RWPE1 (cell line): ENCODE measurements at regions not wholly inside any gene's neighbourhood (a gene's known extent, or its start where the extent isn't known, plus 50 kb on each side); places are given as distances from the start of the nearest gene placed in this dataset.

ENCODE experiments used
- CTCF ChIA-PET: fragments of 350-600 bp; sonication (Branson Sonifier 250); formaldehyde crosslinking; extraction: SDS; loops from one replicate; lab custom pipeline; 2021; lab: Yijun Ruan, JAX
- POLR2A ChIA-PET: fragments of 400-600 bp; formaldehyde crosslinking; extraction: SDS; loops from one replicate; lab custom pipeline; 2020; ENCODE audit warnings: antibody characterized with exemption; ENCODE audit not compliant: low non-redundant PET; lab: Yijun Ruan, JAX
- DNase-seq: peaks from one replicate; pipeline ENCODE4 v3.0.0; 2012; ENCODE audit warnings: low spot score
- H3K27ac ChIP-seq: fragments of 450-650 bp; 2 replicates; pipeline ENCODE4 v1.5.1; 2017
- CTCF ChIP-seq: fragments of 450-650 bp; conservative IDR thresholded peaks from 2 replicates; pipeline ENCODE4 v1.5.1; 2017; ENCODE audit warnings: low read depth, mild to moderate bottlenecking

DNA sequence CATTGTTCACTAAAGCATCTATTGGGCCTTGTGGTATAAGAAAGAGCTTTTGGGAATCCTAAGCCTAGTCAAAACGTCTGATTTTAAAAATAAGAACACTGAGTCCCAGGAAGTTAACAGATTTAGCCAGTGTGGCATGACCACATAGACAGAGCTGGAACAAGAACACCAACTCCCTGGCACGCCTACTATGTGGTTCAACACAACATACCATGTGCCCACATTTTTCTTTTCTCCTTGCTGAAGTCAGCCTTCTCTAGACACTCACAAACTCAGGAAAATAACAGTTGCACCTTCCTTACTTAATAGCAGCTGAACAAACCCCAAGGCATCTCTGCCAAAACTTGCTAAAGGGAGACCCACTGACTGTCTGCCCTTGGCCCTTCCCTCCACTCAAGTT, 124.8 kb downstream of the C1D start:
- no peak for TF ChIP-seq CTCF
- no peak for DNase-seq
- no peak overlapping the region for H3K27ac ChIP-seq
- ChIA-PET POLR2A (no interaction called here), CTCF (interaction anchor here (0.7 to 1.0 kb wide), 3 partner anchors 12 to 545 kb away, joined by 3 to 5 read pairs (median 3); no protein-coding TSS in a partner anchor)

- H3K27ac ChIP-seq: no peak overlapping the region
- CTCF ChIA-PET: interaction anchor here (1.0 kb wide), 1 partner anchor 105 kb away, joined by 3 read pairs; no protein-coding TSS in a partner anchor
- TF ChIP-seq CTCF: no peak
- POLR2A ChIA-PET: no interaction called here
- DNase-seq: no peak
Measured at GRCh38 chr2:67945056-67945455, 117.7 kb downstream of the C1D start.

DNA sequence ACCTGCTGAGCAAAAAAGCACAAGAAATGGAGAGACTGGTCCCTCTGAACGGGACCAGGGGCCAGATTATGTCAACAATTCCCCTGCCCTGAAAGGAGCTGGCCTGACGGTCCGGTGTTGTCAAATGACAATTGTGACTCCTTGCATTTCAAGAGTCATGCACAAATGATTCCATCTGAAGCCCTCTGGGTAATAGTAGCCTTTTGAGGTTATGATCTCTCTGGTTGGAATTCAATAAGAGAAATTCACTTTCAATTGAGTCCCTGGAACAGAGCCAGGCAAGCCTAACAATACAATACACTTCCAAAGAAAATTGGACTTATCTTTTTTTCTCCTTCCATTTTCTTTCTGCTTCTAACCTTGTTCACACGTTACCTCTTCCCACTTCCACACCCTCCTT, 116.9 kb downstream of the C1D start:
- ChIA-PET POLR2A (no interaction called here), CTCF (no interaction called here)
- H3K27ac ChIP-seq: no peak overlapping the region
- DNase-seq: no peak
- TF ChIP-seq CTCF: no peak

GRCh38 chr2:67948057-67948456, 114.7 kb downstream of the C1D start:
- no peak for TF ChIP-seq CTCF

DNA sequence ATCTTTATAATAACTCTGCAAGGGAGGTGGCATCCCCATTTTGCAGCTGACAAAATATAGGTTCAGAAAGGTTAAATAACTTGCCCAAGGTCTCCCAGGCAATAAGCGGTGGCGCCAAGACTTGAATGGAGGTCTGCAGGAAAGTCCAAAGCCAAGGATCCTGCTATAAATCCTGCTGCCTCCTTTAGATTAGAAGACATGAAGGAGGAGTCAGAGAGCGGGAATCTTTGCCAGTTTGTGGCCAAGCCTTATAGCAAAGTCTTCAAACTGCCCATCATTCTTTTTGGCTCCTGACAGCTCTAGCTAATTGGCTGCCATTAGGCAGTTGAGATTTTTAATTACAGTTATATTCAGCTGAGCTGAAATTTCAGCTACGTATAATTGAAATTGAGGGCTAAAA, 114.3 kb downstream of the C1D start:
- no peak for DNase-seq

More at GRCh38 chr2:67948057-67948456, 114.7 kb downstream of the C1D start:
- CTCF ChIA-PET: no interaction called here
- no peak overlapping the region for H3K27ac ChIP-seq
- no peak for DNase-seq
- POLR2A ChIA-PET: no interaction called here

GRCh38 chr2:67950018-67950417, 112.8 kb downstream of the C1D start:
- ChIA-PET CTCF (interaction anchor here (0.6 to 1.0 kb wide), 3 partner anchors 12 to 1362 kb away, joined by 3 read pairs; no protein-coding TSS in a partner anchor), POLR2A (no interaction called here)
- no peak for DNase-seq
- TF ChIP-seq CTCF: no peak
- no peak overlapping the region for H3K27ac ChIP-seq

More for the DNA sequence above, 114.3 kb downstream of the C1D start:
- ChIA-PET CTCF (no interaction called here), POLR2A (no interaction called here)
- no peak overlapping the region for H3K27ac ChIP-seq
- TF ChIP-seq CTCF: no peak
